H1 (cell line): ENCODE measurements at regions not wholly inside any gene's neighbourhood (a gene's known extent, or its start where the extent isn't known, plus 50 kb on each side); places are given as distances from the start of the nearest gene placed in this dataset.

Source experiments
- CHD1 ChIP-seq: IDR thresholded peaks from 2 replicates; pipeline ENCODE4 v1.6.1; 2012; ENCODE audit warnings: low read depth, low read length, improper control_type of control experiment
- E2F6 ChIP-seq: IDR thresholded peaks from 2 replicates; pipeline ENCODE4 v1.6.1; 2012; ENCODE audit warnings: inconsistent platforms
- EP300 ChIP-seq, 2 experiments: IDR thresholded peaks; 1 replicate in 1 of 2; 2 replicates in 1 of 2; pipeline ENCODE4 v1.6.1; 2011 to 2012; ENCODE audit warnings: low read depth in 2 of 2, low read length in 2 of 2, mild to moderate bottlenecking in 2 of 2, borderline replicate concordance in 1 of 2, inconsistent platforms in 1 of 2, moderate library complexity in 1 of 2
- FOSL1 ChIP-seq: IDR thresholded peaks from 2 replicates; pipeline ENCODE4 v1.6.1; 2011; ENCODE audit warnings: mild to moderate bottlenecking, low read depth, low read length, moderate library complexity; ENCODE audit not compliant: insufficient read depth
- GABPA ChIP-seq: IDR thresholded peaks from 2 replicates; pipeline ENCODE4 v1.6.1; 2011; ENCODE audit warnings: mild to moderate bottlenecking, low read length, moderate library complexity, borderline replicate concordance; ENCODE audit not compliant: insufficient read depth
- KDM4A ChIP-seq: IDR thresholded peaks from one replicate; pipeline ENCODE4 v1.7.1; 2012; ENCODE audit warnings: low read depth, mild to moderate bottlenecking, moderate library complexity, low read length, inconsistent platforms; ENCODE audit not compliant: severe bottlenecking
- MAX ChIP-seq: IDR thresholded peaks from 2 replicates; pipeline ENCODE4 v1.6.1; 2012; ENCODE audit warnings: inconsistent platforms
- SIX5 ChIP-seq: IDR thresholded peaks from 2 replicates; pipeline ENCODE4 v1.6.1; 2011; ENCODE audit warnings: mild to moderate bottlenecking, low read depth, low read length
- SUZ12 ChIP-seq: fragments of 200-600 bp; sonication (generic); IDR thresholded peaks from 2 replicates; pipeline ENCODE4 v1.6.1; 2012; ENCODE audit warnings: mild to moderate bottlenecking, inconsistent platforms, low read length, moderate library complexity, mixed read lengths
- TBP ChIP-seq: IDR thresholded peaks from 2 replicates; pipeline ENCODE4 v1.6.1; 2011; ENCODE audit warnings: low read depth, low read length, improper control_type of control experiment

DNA sequence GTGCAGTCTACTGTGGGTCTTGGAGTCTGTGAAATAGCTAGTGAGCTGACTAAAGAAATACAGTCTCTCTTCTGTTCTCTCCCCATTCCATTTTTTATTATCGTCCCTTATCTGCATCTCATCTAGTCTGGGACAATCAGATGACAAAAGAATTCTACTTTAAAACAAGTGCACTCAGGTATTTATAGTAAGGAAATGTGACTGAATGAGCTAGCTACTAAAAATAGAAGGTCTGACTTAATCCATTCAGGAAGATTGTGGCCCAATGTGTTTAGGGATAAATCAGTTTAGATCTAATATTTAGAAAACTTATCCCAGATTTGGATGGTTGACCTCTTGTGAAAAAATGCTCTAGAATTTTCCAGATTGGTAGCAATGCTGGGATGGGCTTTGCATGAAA lies 126.8 kb upstream of the NRXN3 start (continued):
- TF ChIP-seq MAX (no peak), E2F6 (no peak), GABPA (no peak), FOSL1 (no peak), SIX5 (no peak), TBP (no peak), KDM4A (no peak), CHD1 (no peak), SUZ12 (no peak), EP300 (IDR thresholded peaks at IDR 0.05; ENCODE audit: borderline replicate concordance in 1 of 2, low read depth in 2 of 2, low read length in 2 of 2) (no peak)
